Liver (tissue), 8 donors: ENCODE measurements at regions not wholly inside any gene's neighbourhood (a gene's known extent, or its start where the extent isn't known, plus 50 kb on each side); places are given as distances from the start of the nearest gene placed in this dataset.

Experiments
- DNase-seq: peaks from one replicate; pipeline ENCODE4 v3.0.0-alpha.2; 2017; ENCODE audit warnings: low spot score
- H3K27ac ChIP-seq, 2 donors: one replicate each; pipeline ENCODE4 v1.7.0; 2013; ENCODE audit warnings: inconsistent platforms in 2 of 2, low read length in 2 of 2, control low read depth in 1 of 2, low read depth in 1 of 2, mild to moderate bottlenecking in 1 of 2
- H3K27me3 ChIP-seq, 4 donors: one replicate each; pipeline versions ENCODE4 v1.6.1 to v1.7.0; 2013; ENCODE audit warnings: low read length in 3 of 4, inconsistent platforms in 1 of 4, mild to moderate bottlenecking in 1 of 4, moderate library complexity in 1 of 4; ENCODE audit not compliant: control insufficient read depth in 4 of 4, insufficient read depth in 4 of 4
- H3K36me3 ChIP-seq, 4 donors: one replicate each; pipeline versions ENCODE4 v1.6.1 to v1.7.0; 2013; ENCODE audit warnings: low read length in 3 of 4, mild to moderate bottlenecking in 3 of 4, low read depth in 1 of 4, moderate library complexity in 1 of 4; ENCODE audit not compliant: control insufficient read depth in 4 of 4, insufficient read depth in 3 of 4
- H3K4me1 ChIP-seq, 4 donors: one replicate each; pipeline versions ENCODE4 v1.6.1 to v1.7.0; 2013; ENCODE audit warnings: low read length in 3 of 4, mild to moderate bottlenecking in 3 of 4, moderate library complexity in 1 of 4; ENCODE audit not compliant: control insufficient read depth in 4 of 4, insufficient read depth in 4 of 4
- H3K4me3 ChIP-seq, 3 donors: one replicate each; pipeline versions ENCODE4 v1.6.1 to v1.7.0; 2013; ENCODE audit warnings: low read length in 3 of 3, control low read depth in 1 of 3, low read depth in 1 of 3, mild to moderate bottlenecking in 1 of 3
- H3K9ac ChIP-seq, 2 donors: one replicate each; pipeline ENCODE4 v1.7.0; 2013; ENCODE audit warnings: low read length in 2 of 2, mild to moderate bottlenecking in 2 of 2, moderate library complexity in 2 of 2, control low read depth in 1 of 2, low read depth in 1 of 2
- H3K9me3 ChIP-seq, 4 donors: one replicate each; pipeline versions ENCODE4 v1.6.1 to v1.7.0; 2013; ENCODE audit warnings: low read length in 3 of 4; ENCODE audit not compliant: control insufficient read depth in 4 of 4
- ATF3 ChIP-seq: IDR thresholded peaks from 2 replicates; pipeline ENCODE4 v1.6.1; 2016; ENCODE audit warnings: antibody characterized with exemption
- CTCF ChIP-seq: fragments of 150-350 bp; IDR thresholded peaks from 2 replicates; pipeline ENCODE4 v1.5.1; 2017; ENCODE audit warnings: improper control_type of control experiment, low read depth, low read length; ENCODE audit not compliant: missing input control
- EGR1 ChIP-seq, 2 donors: IDR thresholded peaks; 2 replicates each; pipeline ENCODE4 v1.6.1; 2016 to 2018; ENCODE audit warnings: antibody characterized with exemption in 2 of 2, low read depth in 2 of 2
- FOXA1 ChIP-seq: IDR thresholded peaks from 2 replicates; pipeline ENCODE4 v1.6.1; 2016; ENCODE audit warnings: antibody characterized with exemption
- FOXA2 ChIP-seq: IDR thresholded peaks from 2 replicates; pipeline ENCODE4 v1.6.1; 2016; ENCODE audit warnings: antibody characterized with exemption
- GABPA ChIP-seq, 2 donors: IDR thresholded peaks in 1 of 2; conservative IDR thresholded peaks in 1 of 2; 2 replicates each; pipeline ENCODE4 v1.6.1; 2016; ENCODE audit warnings: antibody characterized with exemption in 2 of 2, mild to moderate bottlenecking in 1 of 2, moderate library complexity in 1 of 2
- HNF4A ChIP-seq, 2 donors: conservative IDR thresholded peaks; 2 replicates each; pipeline ENCODE4 v1.6.1; 2016; ENCODE audit warnings: antibody characterized with exemption in 2 of 2, mild to moderate bottlenecking in 2 of 2
- HNF4G ChIP-seq: IDR thresholded peaks from 2 replicates; pipeline ENCODE4 v1.6.1; 2016; ENCODE audit warnings: antibody characterized with exemption
- JUND ChIP-seq, 2 donors: IDR thresholded peaks; 2 replicates each; pipeline ENCODE4 v1.6.1; 2016; ENCODE audit warnings: antibody characterized with exemption in 2 of 2
- NR2F2 ChIP-seq: IDR thresholded peaks from 2 replicates; pipeline ENCODE4 v1.6.1; 2016; ENCODE audit warnings: antibody characterized with exemption
- RAD21 ChIP-seq, 2 donors: IDR thresholded peaks; 2 replicates each; pipeline ENCODE4 v1.6.1; 2016; ENCODE audit warnings: antibody characterized with exemption in 2 of 2, mild to moderate bottlenecking in 2 of 2
- RXRA ChIP-seq, 2 donors: IDR thresholded peaks; 2 replicates each; pipeline ENCODE4 v1.6.1; 2017 to 2018; ENCODE audit warnings: antibody characterized with exemption in 2 of 2, mild to moderate bottlenecking in 1 of 2
- SP1 ChIP-seq: IDR thresholded peaks from 2 replicates; pipeline ENCODE4 v1.6.1; 2018; ENCODE audit warnings: antibody characterized with exemption, mild to moderate bottlenecking
- TAF1 ChIP-seq: conservative IDR thresholded peaks from 2 replicates; pipeline ENCODE4 v1.6.1; 2016; ENCODE audit warnings: antibody characterized with exemption, mild to moderate bottlenecking
- YY1 ChIP-seq: IDR thresholded peaks from 2 replicates; pipeline ENCODE4 v1.6.1; 2016; ENCODE audit warnings: antibody characterized with exemption, mild to moderate bottlenecking
- WGBS: extraction: QIAGEN DNeasy Blood & Tissue Kit; methylation state at CpG from one replicate; pipeline ENCODE4 v1.1.7; 2013; 5-methylcytosine and 5-hydroxymethylcytosine counted together
- TF ChIP-seq, protein P1 (sequence below): IDR thresholded peaks from 2 replicates; pipeline ENCODE4 v1.6.1; 2016; ENCODE audit warnings: antibody characterized with exemption, mild to moderate bottlenecking
- TF ChIP-seq, protein P2 (sequence below): IDR thresholded peaks from 2 replicates; pipeline ENCODE4 v1.6.1; 2016; ENCODE audit warnings: antibody characterized with exemption
- TF ChIP-seq, protein P3 (sequence below): IDR thresholded peaks from 2 replicates; pipeline ENCODE4 v1.6.1; 2016; ENCODE audit warnings: antibody characterized with exemption
- donor health status: healthy.
- donor health status: healthy.
- donor health status: healthy.
- donor health status: healthy.
- donor health status: healthy.

DNA sequence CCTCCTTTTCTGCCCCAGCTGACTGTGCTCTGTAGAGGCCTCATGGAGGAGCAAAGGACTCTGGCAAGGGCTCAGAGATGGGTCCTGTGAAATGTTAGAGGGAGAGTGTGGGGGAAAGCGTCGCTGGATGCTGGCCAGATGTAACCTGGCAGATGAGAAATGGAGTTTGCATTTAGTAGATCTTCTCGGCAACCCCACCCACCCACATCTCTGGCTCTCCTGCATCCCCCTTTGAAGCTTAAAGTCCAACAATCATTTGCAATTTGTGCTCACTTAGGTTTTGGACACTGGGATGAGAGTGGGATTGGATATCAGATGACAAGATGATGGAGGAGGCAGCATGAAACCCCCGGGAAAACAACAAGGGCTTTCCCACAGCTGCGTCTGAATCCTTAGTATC lies 523.6 kb upstream of the MCTP2 start:
- H3K27ac ChIP-seq = no peak overlapping the region
- H3K4me1 ChIP-seq = no peaks in the 10 kb centered on the region
- no peaks in the 10 kb centered on the region for H3K9me3 ChIP-seq
- H3K9ac ChIP-seq = no peak overlapping the region
- no peak for DNase-seq
- TF ChIP-seq ATF3 (no peak), JUND (IDR thresholded peaks at IDR 0.05) (no peak), FOXA2 (no peak), TAF1 (no peak), EGR1 (IDR thresholded peaks at IDR 0.05; ENCODE audit: low read depth in 2 of 2) (no peak), CTCF (no peak), HNF4G (no peak), FOXA1 (no peak), RAD21 (IDR thresholded peaks at IDR 0.05) (no peak), RXRA (IDR thresholded peaks at IDR 0.05) (no peak), GABPA (IDR thresholded peaks at IDR 0.05 in 1 of 2, conservative IDR thresholded peaks at IDR 0.05 in 1 of 2) (no peak), SP1 (no peak), NR2F2 (no peak), HNF4A (conservative IDR thresholded peaks at IDR 0.05) (no peak), YY1 (no peak)
- TF ChIP-seq, protein P1, sequence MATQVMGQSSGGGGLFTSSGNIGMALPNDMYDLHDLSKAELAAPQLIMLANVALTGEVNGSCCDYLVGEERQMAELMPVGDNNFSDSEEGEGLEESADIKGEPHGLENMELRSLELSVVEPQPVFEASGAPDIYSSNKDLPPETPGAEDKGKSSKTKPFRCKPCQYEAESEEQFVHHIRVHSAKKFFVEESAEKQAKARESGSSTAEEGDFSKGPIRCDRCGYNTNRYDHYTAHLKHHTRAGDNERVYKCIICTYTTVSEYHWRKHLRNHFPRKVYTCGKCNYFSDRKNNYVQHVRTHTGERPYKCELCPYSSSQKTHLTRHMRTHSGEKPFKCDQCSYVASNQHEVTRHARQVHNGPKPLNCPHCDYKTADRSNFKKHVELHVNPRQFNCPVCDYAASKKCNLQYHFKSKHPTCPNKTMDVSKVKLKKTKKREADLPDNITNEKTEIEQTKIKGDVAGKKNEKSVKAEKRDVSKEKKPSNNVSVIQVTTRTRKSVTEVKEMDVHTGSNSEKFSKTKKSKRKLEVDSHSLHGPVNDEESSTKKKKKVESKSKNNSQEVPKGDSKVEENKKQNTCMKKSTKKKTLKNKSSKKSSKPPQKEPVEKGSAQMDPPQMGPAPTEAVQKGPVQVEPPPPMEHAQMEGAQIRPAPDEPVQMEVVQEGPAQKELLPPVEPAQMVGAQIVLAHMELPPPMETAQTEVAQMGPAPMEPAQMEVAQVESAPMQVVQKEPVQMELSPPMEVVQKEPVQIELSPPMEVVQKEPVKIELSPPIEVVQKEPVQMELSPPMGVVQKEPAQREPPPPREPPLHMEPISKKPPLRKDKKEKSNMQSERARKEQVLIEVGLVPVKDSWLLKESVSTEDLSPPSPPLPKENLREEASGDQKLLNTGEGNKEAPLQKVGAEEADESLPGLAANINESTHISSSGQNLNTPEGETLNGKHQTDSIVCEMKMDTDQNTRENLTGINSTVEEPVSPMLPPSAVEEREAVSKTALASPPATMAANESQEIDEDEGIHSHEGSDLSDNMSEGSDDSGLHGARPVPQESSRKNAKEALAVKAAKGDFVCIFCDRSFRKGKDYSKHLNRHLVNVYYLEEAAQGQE = no peak
- TF ChIP-seq, protein P2, sequence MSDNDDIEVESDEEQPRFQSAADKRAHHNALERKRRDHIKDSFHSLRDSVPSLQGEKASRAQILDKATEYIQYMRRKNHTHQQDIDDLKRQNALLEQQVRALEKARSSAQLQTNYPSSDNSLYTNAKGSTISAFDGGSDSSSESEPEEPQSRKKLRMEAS = no peak
- TF ChIP-seq, protein P3, sequence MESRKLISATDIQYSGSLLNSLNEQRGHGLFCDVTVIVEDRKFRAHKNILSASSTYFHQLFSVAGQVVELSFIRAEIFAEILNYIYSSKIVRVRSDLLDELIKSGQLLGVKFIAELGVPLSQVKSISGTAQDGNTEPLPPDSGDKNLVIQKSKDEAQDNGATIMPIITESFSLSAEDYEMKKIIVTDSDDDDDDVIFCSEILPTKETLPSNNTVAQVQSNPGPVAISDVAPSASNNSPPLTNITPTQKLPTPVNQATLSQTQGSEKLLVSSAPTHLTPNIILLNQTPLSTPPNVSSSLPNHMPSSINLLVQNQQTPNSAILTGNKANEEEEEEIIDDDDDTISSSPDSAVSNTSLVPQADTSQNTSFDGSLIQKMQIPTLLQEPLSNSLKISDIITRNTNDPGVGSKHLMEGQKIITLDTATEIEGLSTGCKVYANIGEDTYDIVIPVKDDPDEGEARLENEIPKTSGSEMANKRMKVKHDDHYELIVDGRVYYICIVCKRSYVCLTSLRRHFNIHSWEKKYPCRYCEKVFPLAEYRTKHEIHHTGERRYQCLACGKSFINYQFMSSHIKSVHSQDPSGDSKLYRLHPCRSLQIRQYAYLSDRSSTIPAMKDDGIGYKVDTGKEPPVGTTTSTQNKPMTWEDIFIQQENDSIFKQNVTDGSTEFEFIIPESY = no peak
- no peak overlapping the region for H3K4me3 ChIP-seq
- WGBS = 68% methylated on average over 5 of the region's 5 CpGs
- no peaks in the 10 kb centered on the region for H3K36me3 ChIP-seq
- peaks cover 0 to 9% (median 0%) of the 10 kb centered on the region in 4 donors for H3K27me3 ChIP-seq
